IMR-90 (cell line): ENCODE measurements at regions not wholly inside any gene's neighbourhood (a gene's known extent, or its start where the extent isn't known, plus 50 kb on each side); places are given as distances from the start of the nearest gene placed in this dataset.

Experiments
- ATAC-seq: fragments of 200-7000 bp; cut with Tn5 transposase; 2 replicates; pipeline ENCODE4 v1.9.1; 2020; ENCODE audit warnings: low read depth, mild to moderate bottlenecking, moderate library complexity
- BruUV-seq: library from RNA; stranded (reverse); fragments of 400-500 nt; replicated peaks from 2 replicates; lab custom pipeline; 2021; lab: Mats Ljungman, UMichigan
- CTCF ChIA-PET: fragments of 300-600 bp; formaldehyde crosslinking; extraction: SDS; loops from one replicate; lab custom pipeline; 2021; ENCODE audit warnings: antibody characterized with exemption; lab: Yijun Ruan, JAX
- POLR2A ChIA-PET: fragments of 300-600 bp; sonication (Branson Sonifier 250); formaldehyde crosslinking; loops from one replicate; lab custom pipeline; 2022; ENCODE audit warnings: antibody characterized with exemption; ENCODE audit not compliant: unreplicated experiment; lab: Charles Lee
- DNase-seq: peaks from one replicate; pipeline ENCODE4 v3.0.0; 2013
- H2AFZ ChIP-seq: replicated peaks from 2 replicates; pipeline ENCODE3; 2013; ENCODE audit warnings: low read length, mild to moderate bottlenecking; ENCODE audit not compliant: poor library complexity
- H2AK5ac ChIP-seq: 2 replicates; pipeline ENCODE4 v1.6.1; 2013; ENCODE audit warnings: low read depth, low read length, inconsistent platforms
- H2AK9ac ChIP-seq: replicated peaks from 2 replicates; pipeline ENCODE3; 2013; ENCODE audit warnings: mild to moderate bottlenecking, low read depth, low read length, moderate library complexity; ENCODE audit not compliant: poor library complexity
- H2BK120ac ChIP-seq: 2 replicates; pipeline ENCODE4 v1.6.1; 2013; ENCODE audit warnings: low read depth, low read length, inconsistent platforms
- H2BK15ac ChIP-seq: 3 replicates; pipeline ENCODE4 v1.6.1; 2013; ENCODE audit warnings: low read depth, low read length, inconsistent platforms
- H2BK20ac ChIP-seq: 2 replicates; pipeline ENCODE4 v1.6.1; 2013; ENCODE audit warnings: low read depth, mild to moderate bottlenecking, inconsistent platforms, low read length, moderate library complexity
- H2BK5ac ChIP-seq: 2 replicates; pipeline ENCODE4 v1.6.1; 2013; ENCODE audit warnings: mild to moderate bottlenecking, low read depth, low read length, inconsistent platforms; ENCODE audit not compliant: poor library complexity, severe bottlenecking
- H3K14ac ChIP-seq: replicated peaks from 2 replicates; pipeline ENCODE4 v1.6.1; 2013; ENCODE audit warnings: low read depth, low read length, inconsistent platforms
- H3K18ac ChIP-seq: 2 replicates; pipeline ENCODE4 v1.6.1; 2013; ENCODE audit warnings: low read depth, low read length, control low read depth
- H3K23ac ChIP-seq: 2 replicates; pipeline ENCODE4 v1.6.1; 2013; ENCODE audit warnings: low read depth, low read length, inconsistent platforms
- H3K27ac ChIP-seq: 2 replicates; pipeline ENCODE4 v1.5.1; 2013; ENCODE audit warnings: mild to moderate bottlenecking, control low read depth, low read length; ENCODE audit not compliant: insufficient read depth
- H3K27me3 ChIP-seq: 2 replicates; pipeline ENCODE4 v1.6.1; 2013; ENCODE audit warnings: low read length; ENCODE audit not compliant: control insufficient read depth, insufficient read depth
- H3K36me3 ChIP-seq: 2 replicates; pipeline ENCODE4 v1.6.1; 2013; ENCODE audit warnings: low read length, mixed read lengths; ENCODE audit not compliant: control insufficient read depth, insufficient read depth
- H3K4ac ChIP-seq: 2 replicates; pipeline ENCODE4 v1.6.1; 2013; ENCODE audit warnings: low read depth, low read length, inconsistent platforms
- H3K4me1 ChIP-seq: 2 replicates; pipeline ENCODE4 v1.6.1; 2013; ENCODE audit warnings: low read length, mixed read lengths; ENCODE audit not compliant: control insufficient read depth, insufficient read depth
- H3K4me2 ChIP-seq: 2 replicates; pipeline ENCODE4 v1.6.1; 2013; ENCODE audit warnings: low read depth, mild to moderate bottlenecking, control low read depth, low read length, moderate library complexity
- H3K4me3 ChIP-seq: 2 replicates; pipeline ENCODE4 v1.5.1; 2013; ENCODE audit warnings: low read depth, mild to moderate bottlenecking, control low read depth, low read length, moderate library complexity; ENCODE audit not compliant: insufficient read depth
- H3K56ac ChIP-seq: 2 replicates; pipeline ENCODE4 v1.6.1; 2013; ENCODE audit warnings: low read length, inconsistent platforms; ENCODE audit not compliant: insufficient read depth; ENCODE audit errors: extremely low read depth
- H3K79me1 ChIP-seq, 2 experiments: 2 replicates each; pipeline ENCODE4 v1.6.1; 2013; ENCODE audit warnings: low read length in 2 of 2, inconsistent platforms in 1 of 2, low read depth in 1 of 2
- H3K9ac ChIP-seq: 2 replicates; pipeline ENCODE4 v1.6.1; 2013; ENCODE audit warnings: low read depth, low read length, control low read depth
- H3K9me1 ChIP-seq: 2 replicates; pipeline ENCODE4 v1.6.1; 2013; ENCODE audit warnings: low read length, inconsistent platforms; ENCODE audit not compliant: insufficient read depth
- H3K9me3 ChIP-seq: 2 replicates; pipeline ENCODE4 v1.6.1; 2013; ENCODE audit warnings: low read length; ENCODE audit not compliant: control insufficient read depth, insufficient read depth
- H4K20me1 ChIP-seq: 2 replicates; pipeline ENCODE4 v1.6.1; 2013; ENCODE audit warnings: low read length, inconsistent platforms; ENCODE audit not compliant: insufficient read depth
- H4K5ac ChIP-seq: 2 replicates; pipeline ENCODE4 v1.6.1; 2013; ENCODE audit warnings: mild to moderate bottlenecking, low read depth, low read length, control low read depth
- H4K8ac ChIP-seq, 2 experiments: 2 replicates each; pipeline ENCODE4 v1.6.1; 2013; ENCODE audit warnings: low read depth in 2 of 2, low read length in 2 of 2, control low read depth in 1 of 2, inconsistent platforms in 1 of 2
- H4K91ac ChIP-seq: 2 replicates; pipeline ENCODE4 v1.6.1; 2013; ENCODE audit warnings: low read depth, low read length, inconsistent platforms; ENCODE audit not compliant: insufficient read depth
- CHD1 ChIP-seq: IDR thresholded peaks from 2 replicates; pipeline ENCODE4 v1.6.1; 2012; ENCODE audit warnings: low read depth, low read length, improper control_type of control experiment
- FOS ChIP-seq: fragments of 150-350 bp; IDR thresholded peaks from 2 replicates; pipeline ENCODE4 v1.6.1; 2016; ENCODE audit warnings: low read depth, low read length
- MAFK ChIP-seq: IDR thresholded peaks from 2 replicates; pipeline ENCODE4 v1.6.1; 2012; ENCODE audit warnings: low read depth, low read length, improper control_type of control experiment
- MXI1 ChIP-seq: IDR thresholded peaks from 2 replicates; pipeline ENCODE4 v1.6.1; 2012; ENCODE audit warnings: low read depth, mild to moderate bottlenecking, low read length, moderate library complexity, borderline replicate concordance
- NFE2L2 ChIP-seq: fragments of 150-350 bp; IDR thresholded peaks from 2 replicates; pipeline ENCODE4 v1.6.1; 2016; ENCODE audit warnings: low read depth, mild to moderate bottlenecking, low read length
- RAD21 ChIP-seq: IDR thresholded peaks from 2 replicates; pipeline ENCODE4 v1.6.1; 2012; ENCODE audit warnings: low read length, improper control_type of control experiment
- RFX5 ChIP-seq: IDR thresholded peaks from 2 replicates; pipeline ENCODE4 v1.8.0; 2012; ENCODE audit warnings: low read depth, mild to moderate bottlenecking, low read length, moderate library complexity
- SMC3 ChIP-seq: fragments of 150-350 bp; IDR thresholded peaks from 2 replicates; pipeline ENCODE4 v1.6.1; 2016; ENCODE audit warnings: low read depth, mild to moderate bottlenecking, antibody characterized with exemption, low read length, moderate library complexity
- WGBS, 2 experiments: methylation state at CpG; one replicate each; pipeline versions ENCODE4 v1.1.5 to v1.1.7; 2013; ENCODE audit warnings: missing lambda C conversion rate in 2 of 2; ENCODE audit not compliant: insufficient read length in 1 of 2; ENCODE audit errors: extremely low coverage in 2 of 2; 5-methylcytosine and 5-hydroxymethylcytosine counted together
- dilution Hi-C: fragments of 300-500 bp; cut with HindIII; formaldehyde crosslinking; loops from one replicate; pipeline ENCODE4 v1.14.3; 2018; ENCODE audit warnings: low sequenced_read_pairs; ENCODE audit not compliant: unreplicated experiment
- in situ Hi-C: fragments of 300-500 bp; cut with MboI; formaldehyde crosslinking; loops from 3 replicates; pipeline ENCODE4 v1.14.3; 2019; ENCODE audit warnings: low sequenced_read_pairs, inconsistent platforms, mixed read lengths
- intact Hi-C: fragments of 100-400 bp; cut with micrococcal nuclease; formaldehyde crosslinking; loops from 2 replicates; pipeline ENCODE4 v1.10.0; 2022
- TF ChIP-seq, protein P1 (sequence below): fragments of 150-350 bp; IDR thresholded peaks from 2 replicates; pipeline ENCODE4 v1.6.1; 2017; ENCODE audit warnings: mild to moderate bottlenecking, antibody characterized with exemption, low read length, low read depth

DNA sequence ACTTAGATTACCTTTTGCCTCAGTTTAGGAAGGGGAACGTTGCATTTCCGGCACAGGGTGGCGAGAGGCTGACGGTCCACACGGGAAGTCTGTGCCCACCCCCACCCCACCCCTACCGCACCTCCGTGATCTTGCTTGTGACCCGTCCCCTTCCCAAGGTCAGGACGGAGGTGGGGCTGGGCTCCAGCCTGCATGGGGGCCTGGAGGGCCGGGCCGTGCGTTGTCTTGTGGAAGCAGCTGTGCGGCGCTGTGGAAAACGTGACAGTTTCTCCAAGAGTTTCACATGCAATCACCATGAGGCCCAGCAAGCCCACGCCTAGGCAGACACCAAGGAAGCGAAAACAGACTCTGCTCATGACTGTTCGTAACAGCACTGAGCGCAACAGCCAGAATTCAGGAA is 76.8 kb upstream of the HDAC4 start:
- no peaks in the 10 kb centered on the region for H4K20me1 ChIP-seq
- ChIA-PET CTCF (no interaction called here), POLR2A (no interaction called here)
- no peak overlapping the region for H3K14ac ChIP-seq
- H4K5ac ChIP-seq: no peak overlapping the region
- intact Hi-C loops: no loop called here
- H3K18ac ChIP-seq: no peak overlapping the region
- H3K9me1 ChIP-seq: no peaks in the 10 kb centered on the region
- no peaks in the 10 kb centered on the region for H3K36me3 ChIP-seq
- H4K8ac ChIP-seq: no peak overlapping the region
- H3K4me3 ChIP-seq: no peak overlapping the region
- WGBS, 2 experiments: 74% methylated on average over 6 of the region's 19 CpGs; no CpG with 5 or more reads in 1 of the 2 experiments
- no peaks in the 10 kb centered on the region for H3K4me1 ChIP-seq
- TF ChIP-seq RAD21 (no peak), MXI1 (no peak), SMC3 (no peak), NFE2L2 (no peak), RFX5 (no peak), CHD1 (no peak), FOS (no peak), MAFK (no peak)
- TF ChIP-seq, protein P1, sequence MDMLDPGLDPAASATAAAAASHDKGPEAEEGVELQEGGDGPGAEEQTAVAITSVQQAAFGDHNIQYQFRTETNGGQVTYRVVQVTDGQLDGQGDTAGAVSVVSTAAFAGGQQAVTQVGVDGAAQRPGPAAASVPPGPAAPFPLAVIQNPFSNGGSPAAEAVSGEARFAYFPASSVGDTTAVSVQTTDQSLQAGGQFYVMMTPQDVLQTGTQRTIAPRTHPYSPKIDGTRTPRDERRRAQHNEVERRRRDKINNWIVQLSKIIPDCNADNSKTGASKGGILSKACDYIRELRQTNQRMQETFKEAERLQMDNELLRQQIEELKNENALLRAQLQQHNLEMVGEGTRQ: no peak
- ATAC-seq (no peak), DNase-seq (no peak)
- peaks cover 18% of the 10 kb centered on the region; the same call in 1 of the 2 replicates for H3K9me3 ChIP-seq
- no peaks in the 10 kb centered on the region for H3K27me3 ChIP-seq
- H3K56ac ChIP-seq: no peak overlapping the region
- no peak overlapping the region for H4K91ac ChIP-seq
- dilution Hi-C loops: no loop called here
- no peaks in the 10 kb centered on the region for H3K79me1 ChIP-seq
- no peak overlapping the region for H2BK120ac ChIP-seq
- H2BK20ac ChIP-seq: no peak overlapping the region
- H2AFZ ChIP-seq: no peak overlapping the region
- H3K27ac ChIP-seq: no peak overlapping the region
- in situ Hi-C loops: no loop called here
- H2BK15ac ChIP-seq: no peak overlapping the region
- no peak overlapping the region for H3K23ac ChIP-seq
- no peak overlapping the region for H2BK5ac ChIP-seq
- H3K4me2 ChIP-seq: no peak overlapping the region
- H2AK9ac ChIP-seq: no peak overlapping the region
- H3K9ac ChIP-seq: no peak overlapping the region
- BruUV-seq: no TSS peak
- H2AK5ac ChIP-seq: no peak overlapping the region
- no peak overlapping the region for H3K4ac ChIP-seq
